ENCODE measurements at regions not wholly inside any gene's neighbourhood (a gene's known extent, or its start where the extent isn't known, plus 50 kb on each side); places are given as distances from the start of the nearest gene placed in this dataset.

- ChIA-PET POLR2A (no interaction called here), CTCF (no interaction called here)
- no TSS peak for BruUV-seq (replicated peaks)
- no peaks in the 10 kb centered on the region for H3K79me2 ChIP-seq (ENCODE audit: control insufficient read depth, insufficient read depth, low read length)
- H3K4me3 ChIP-seq (replicated peaks in 1 of 3; ENCODE audit: insufficient read depth in 1 of 3, low read depth in 1 of 3, low read length in 3 of 3) = no peak overlapping the region
- H4K20me1 ChIP-seq (replicated peaks; ENCODE audit: control insufficient read depth, extremely low read depth, insufficient read depth, low read length) = no peaks in the 10 kb centered on the region
- no peaks in the 10 kb centered on the region for H3K9me3 ChIP-seq (replicated peaks; ENCODE audit: control insufficient read depth, insufficient read depth, low read length)
- H3K4me1 ChIP-seq (ENCODE audit: control insufficient read depth, extremely low read depth, insufficient read depth, low read length) = no peaks in the 10 kb centered on the region
- TF ChIP-seq JUN (IDR thresholded peaks at IDR 0.05; ENCODE audit: borderline replicate concordance, insufficient read depth, insufficient read length, low read depth) (no peak), MYC (IDR thresholded peaks at IDR 0.05; ENCODE audit: low read depth, low read length) (no peak), POLR2A (IDR thresholded peaks at IDR 0.05; ENCODE audit: low read depth, low read length) (no peak), GATA2 (IDR thresholded peaks at IDR 0.05; ENCODE audit: insufficient read depth, insufficient read length, low read depth, low read length) (no peak), EZH2 (IDR thresholded peaks at IDR 0.05; ENCODE audit: borderline replicate concordance, low read depth, low read length, severe bottlenecking) (no peak), CTCF (IDR thresholded peaks at IDR 0.05; ENCODE audit: extremely low read depth in 1 of 2, insufficient read depth in 1 of 2, low read depth in 1 of 2, low read length in 2 of 2) (no peak), POLR2AphosphoS5 (IDR thresholded peaks at IDR 0.05; ENCODE audit: insufficient read depth, low read depth, low read length) (no peak)
- FAIRE-seq (no peak), DNase-seq (ENCODE audit: low read depth, low spot score) (no peak)
- H3K36me3 ChIP-seq (ENCODE audit: control insufficient read depth in 2 of 2, extremely low read depth in 1 of 2, insufficient read depth in 2 of 2, low read length in 2 of 2) = no peaks in the 10 kb centered on the region
- dilution Hi-C loops (cut with MboI; ENCODE audit: extremely low pct_ligation_motif_present, low sequenced_read_pairs) (no loop called here), intact Hi-C loops (cut with micrococcal nuclease) (no loop called here)
- H2AFZ ChIP-seq (ENCODE audit: low read depth, low read length) = no peak overlapping the region
- H3K9ac ChIP-seq (replicated peaks; ENCODE audit: extremely low read depth, insufficient read depth, low read length) = no peak overlapping the region
- no peak overlapping the region for H3K4me2 ChIP-seq (ENCODE audit: insufficient read depth, low read length)
- peaks cover 0 to 2% of the 10 kb centered on the region in 2 experiments for H3K27me3 ChIP-seq (ENCODE audit: control insufficient read depth in 2 of 2, insufficient read depth in 2 of 2, low read length in 2 of 2)
- no peaks in the 10 kb centered on the region for H3K9me1 ChIP-seq (replicated peaks; ENCODE audit: control insufficient read depth, extremely low read depth, insufficient read depth, low read length)
- H3K27ac ChIP-seq (ENCODE audit: insufficient read depth, low read depth, low read length) = no peak overlapping the region
Measured at GRCh38 chr9:68640421-68641089, 64.5 kb upstream of the PIP5K1B start.

Data from endothelial cell of umbilical vein (primary cell).